CD14-positive monocyte (primary cell): ENCODE measurements at regions not wholly inside any gene's neighbourhood (a gene's known extent, or its start where the extent isn't known, plus 50 kb on each side); places are given as distances from the start of the nearest gene placed in this dataset.

Experiments
- DNase-seq, 3 donors: peaks; one replicate each; pipeline ENCODE4 v3.0.0-alpha.2; 2011 to 2022
- H2AFZ ChIP-seq: 2 replicates; pipeline ENCODE4 v1.6.0; 2012; ENCODE audit warnings: mild to moderate bottlenecking, low read depth, low read length, inconsistent platforms; ENCODE audit not compliant: insufficient read depth, poor library complexity, severe bottlenecking
- H3K27ac ChIP-seq, 2 donors: 1 replicate in 1 of 2; 2 replicates in 1 of 2; pipeline ENCODE4 v1.5.1; 2012 to 2013; ENCODE audit warnings: low read length in 2 of 2, control low read depth in 1 of 2, inconsistent platforms in 1 of 2, low read depth in 1 of 2, mild to moderate bottlenecking in 1 of 2
- H3K27me3 ChIP-seq, 2 donors: one replicate each; pipeline versions ENCODE4 v1.6.0 to v1.6.1; 2011 to 2013; ENCODE audit warnings: low read length in 2 of 2; ENCODE audit not compliant: control insufficient read depth in 2 of 2, insufficient read depth in 2 of 2
- H3K36me3 ChIP-seq, 2 donors: replicated peaks in 1 of 2; 1 replicate in 1 of 2; 2 replicates in 1 of 2; pipeline versions ENCODE4 v1.5.1 to v1.6.1; 2012 to 2013; ENCODE audit warnings: low read length in 2 of 2, control low read depth in 1 of 2, inconsistent platforms in 1 of 2, mild to moderate bottlenecking in 1 of 2; ENCODE audit not compliant: insufficient read depth in 2 of 2, control insufficient read depth in 1 of 2
- H3K4me1 ChIP-seq, 2 donors: 1 replicate in 1 of 2; 2 replicates in 1 of 2; pipeline versions ENCODE4 v1.5.1 to v1.6.1; 2012 to 2013; ENCODE audit warnings: low read length in 2 of 2, control low read depth in 1 of 2, inconsistent platforms in 1 of 2, mild to moderate bottlenecking in 1 of 2, moderate library complexity in 1 of 2; ENCODE audit not compliant: insufficient read depth in 2 of 2, control insufficient read depth in 1 of 2
- H3K4me2 ChIP-seq: replicated peaks from 2 replicates; pipeline ENCODE3; 2012; ENCODE audit warnings: low read length, moderate library complexity, mild to moderate bottlenecking; ENCODE audit not compliant: poor library complexity, severe bottlenecking; ENCODE audit errors: extremely low read depth
- H3K4me3 ChIP-seq, 3 experiments: fragments of 200-600 bp in 1 of 3; sonication (generic) in 1 of 3; replicated peaks in 1 of 3; 1 replicate in 2 of 3; 2 replicates in 1 of 3; pipeline ENCODE4 v1.5.1; 2011 to 2013; ENCODE audit warnings: low read length in 3 of 3, mild to moderate bottlenecking in 3 of 3, control low read depth in 2 of 3, low read depth in 2 of 3, inconsistent platforms in 1 of 3, moderate library complexity in 1 of 3
- H3K79me2 ChIP-seq: 2 replicates; pipeline ENCODE4 v1.6.0; 2012; ENCODE audit warnings: mild to moderate bottlenecking, control low read depth, inconsistent platforms, low read length, moderate library complexity; ENCODE audit not compliant: insufficient read depth
- H3K9ac ChIP-seq: 2 replicates; pipeline ENCODE4 v1.6.0; 2017; ENCODE audit warnings: low read length, mild to moderate bottlenecking; ENCODE audit not compliant: insufficient read depth, poor library complexity, severe bottlenecking
- H3K9me3 ChIP-seq, 2 donors: replicated peaks in 1 of 2; 1 replicate in 1 of 2; 2 replicates in 1 of 2; pipeline versions ENCODE4 v1.5.1 to v1.6.1; 2012 to 2013; ENCODE audit warnings: low read length in 2 of 2, control low read depth in 1 of 2; ENCODE audit not compliant: control insufficient read depth in 1 of 2, insufficient read depth in 1 of 2
- H4K20me1 ChIP-seq: 2 replicates; pipeline ENCODE4 v1.6.0; 2012; ENCODE audit warnings: mild to moderate bottlenecking, low read length, control low read depth, moderate library complexity; ENCODE audit not compliant: insufficient read depth
- H3K27ac Mint-ChIP-seq, 7 donors: one replicate each; pipeline ENCODE4 v1.8.0; 2020; ENCODE audit warnings: mild to moderate bottlenecking in 7 of 7, mixed read lengths in 7 of 7, moderate library complexity in 6 of 7, inconsistent platforms in 2 of 7
- H3K27me3 Mint-ChIP-seq, 3 donors: one replicate each; pipeline ENCODE4 v1.8.0; 2021 to 2022; ENCODE audit warnings: low read depth in 3 of 3, mild to moderate bottlenecking in 3 of 3, mixed read lengths in 3 of 3, moderate library complexity in 3 of 3, inconsistent platforms in 1 of 3
- H3K36me3 Mint-ChIP-seq, 2 donors: one replicate each; pipeline ENCODE4 v1.8.0; 2020; ENCODE audit warnings: mixed read lengths in 2 of 2, inconsistent platforms in 1 of 2, mild to moderate bottlenecking in 1 of 2
- H3K4me1 Mint-ChIP-seq: one replicate; pipeline ENCODE4 v1.8.0; 2020; ENCODE audit warnings: mild to moderate bottlenecking, mixed read lengths
- H3K4me3 Mint-ChIP-seq, 2 donors: one replicate each; pipeline ENCODE4 v1.8.0; 2020; ENCODE audit warnings: mild to moderate bottlenecking in 2 of 2, mixed read lengths in 2 of 2, moderate library complexity in 1 of 2
- H3K9me3 Mint-ChIP-seq, 7 donors: one replicate each; pipeline ENCODE4 v1.8.0; 2020 to 2022; ENCODE audit warnings: mixed read lengths in 7 of 7, mild to moderate bottlenecking in 6 of 7, moderate library complexity in 6 of 7, inconsistent platforms in 2 of 7
- WGBS: methylation state at CpG from one replicate; pipeline ENCODE4 v1.1.5; 2013; ENCODE audit warnings: missing lambda C conversion rate; ENCODE audit not compliant: insufficient coverage; 5-methylcytosine and 5-hydroxymethylcytosine counted together
- intact Hi-C, 2 donors: fragments of 100-400 bp; cut with micrococcal nuclease; formaldehyde crosslinking; loops; one replicate each; pipeline versions ENCODE4 v1.15.0 to v1.15.1; 2023
- TF ChIP-seq, protein P1 (sequence below): fragments of 200-600 bp; IDR thresholded peaks from one replicate; pipeline ENCODE4 v1.8.0; 2022; ENCODE audit warnings: antibody characterized with exemption, mild to moderate bottlenecking

DNA sequence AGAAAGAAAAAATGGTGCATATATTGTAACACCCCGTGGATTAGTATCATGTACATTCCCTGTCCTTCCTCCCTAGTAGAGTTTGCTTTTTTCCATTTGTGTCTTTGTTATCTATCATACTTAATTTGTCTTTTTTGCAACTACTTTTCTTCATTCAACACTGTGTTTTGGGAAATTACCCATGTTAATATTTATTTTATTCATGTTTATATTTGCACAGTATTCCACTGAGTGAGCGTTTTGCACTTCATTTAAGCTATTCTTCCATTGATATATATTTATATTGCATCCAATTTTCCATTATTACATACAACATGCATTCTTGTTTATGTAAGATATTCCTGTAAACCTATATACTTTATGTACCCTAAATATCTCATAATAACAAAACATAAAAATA is 57.6 kb upstream of the FAM171A1 start:
- Histone ChIP-seq H4K20me1 (no peaks in the 10 kb centered on the region), H3K4me2 (no peak overlapping the region), H3K9ac (no peak overlapping the region), H3K4me1 (no peaks in the 10 kb centered on the region), H3K36me3 (no peaks in the 10 kb centered on the region), H3K9me3 (no peaks in the 10 kb centered on the region), H3K4me3 (no peak overlapping the region), H3K27me3 (peaks cover 0 to 2% of the 10 kb centered on the region in 2 donors), H3K27ac (no peak overlapping the region), H3K79me2 (no peaks in the 10 kb centered on the region), H2AFZ (no peak overlapping the region)
- no peak for DNase-seq
- no peak overlapping the region for H3K27ac Mint-ChIP-seq
- peaks cover 0 to 5% (median 2%) of the 10 kb centered on the region in 7 donors for H3K9me3 Mint-ChIP-seq
- H3K4me3 Mint-ChIP-seq: no peak overlapping the region
- no peaks in the 10 kb centered on the region for H3K4me1 Mint-ChIP-seq
- no peaks in the 10 kb centered on the region for H3K36me3 Mint-ChIP-seq
- intact Hi-C loops: no loop called here
- no CpG with 5 or more reads among the region's 2 CpGs for WGBS
- peaks cover 2 to 7% (median 7%) of the 10 kb centered on the region in 3 donors for H3K27me3 Mint-ChIP-seq
- TF ChIP-seq, protein P1, sequence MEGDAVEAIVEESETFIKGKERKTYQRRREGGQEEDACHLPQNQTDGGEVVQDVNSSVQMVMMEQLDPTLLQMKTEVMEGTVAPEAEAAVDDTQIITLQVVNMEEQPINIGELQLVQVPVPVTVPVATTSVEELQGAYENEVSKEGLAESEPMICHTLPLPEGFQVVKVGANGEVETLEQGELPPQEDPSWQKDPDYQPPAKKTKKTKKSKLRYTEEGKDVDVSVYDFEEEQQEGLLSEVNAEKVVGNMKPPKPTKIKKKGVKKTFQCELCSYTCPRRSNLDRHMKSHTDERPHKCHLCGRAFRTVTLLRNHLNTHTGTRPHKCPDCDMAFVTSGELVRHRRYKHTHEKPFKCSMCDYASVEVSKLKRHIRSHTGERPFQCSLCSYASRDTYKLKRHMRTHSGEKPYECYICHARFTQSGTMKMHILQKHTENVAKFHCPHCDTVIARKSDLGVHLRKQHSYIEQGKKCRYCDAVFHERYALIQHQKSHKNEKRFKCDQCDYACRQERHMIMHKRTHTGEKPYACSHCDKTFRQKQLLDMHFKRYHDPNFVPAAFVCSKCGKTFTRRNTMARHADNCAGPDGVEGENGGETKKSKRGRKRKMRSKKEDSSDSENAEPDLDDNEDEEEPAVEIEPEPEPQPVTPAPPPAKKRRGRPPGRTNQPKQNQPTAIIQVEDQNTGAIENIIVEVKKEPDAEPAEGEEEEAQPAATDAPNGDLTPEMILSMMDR: no peak

DNA sequence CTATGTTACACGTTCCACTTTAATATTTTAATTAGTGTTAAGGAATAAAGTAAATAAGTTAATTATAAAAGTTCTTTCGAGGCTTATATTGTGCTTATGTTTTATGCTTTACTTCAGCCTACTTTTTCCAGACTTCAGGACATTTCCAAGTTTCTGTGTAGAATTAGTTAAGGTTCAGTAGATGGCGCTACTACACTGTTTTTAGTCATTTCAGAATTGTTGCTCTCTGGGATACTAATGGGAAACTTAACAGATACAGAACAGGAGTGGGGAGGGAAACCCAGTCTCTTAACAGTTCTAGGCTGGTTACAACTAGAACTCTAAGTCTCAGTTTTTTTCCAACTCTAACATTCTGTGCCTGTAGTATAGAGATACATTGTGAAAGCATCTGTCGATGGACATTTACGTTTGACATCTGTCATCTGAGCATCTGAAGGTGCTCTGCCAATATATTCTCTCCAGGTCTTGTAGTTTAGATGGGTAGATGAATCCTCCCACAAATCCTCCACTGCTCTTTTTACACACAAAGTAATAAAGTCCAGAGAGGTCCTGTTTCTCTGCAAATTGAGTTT is 56.8 kb upstream of the FAM171A1 start:
- no peaks in the 10 kb centered on the region for H3K36me3 ChIP-seq
- no peaks in the 10 kb centered on the region for H4K20me1 ChIP-seq
- TF ChIP-seq, protein P1: peak; percentile 29
- no peak overlapping the region for H3K4me2 ChIP-seq
- no peak overlapping the region for H3K4me3 ChIP-seq
- H3K27ac ChIP-seq: no peak overlapping the region
- Mint-ChIP-seq H3K4me1 (no peaks in the 10 kb centered on the region), H3K4me3 (no peak overlapping the region), H3K27ac (no peak overlapping the region), H3K27me3 (peaks cover 3 to 7% (median 7%) of the 10 kb centered on the region in 3 donors), H3K9me3 (peaks cover 0 to 5% (median 2%) of the 10 kb centered on the region in 7 donors), H3K36me3 (no peaks in the 10 kb centered on the region)
- no peaks in the 10 kb centered on the region for H3K4me1 ChIP-seq
- H3K9ac ChIP-seq: no peak overlapping the region
- no peak overlapping the region for H2AFZ ChIP-seq
- H3K79me2 ChIP-seq: no peaks in the 10 kb centered on the region
- H3K9me3 ChIP-seq: no peaks in the 10 kb centered on the region
- no CpG with 5 or more reads among the region's 5 CpGs for WGBS
- H3K27me3 ChIP-seq: peaks cover 0 to 2% of the 10 kb centered on the region in 2 donors
- no peak for DNase-seq
- intact Hi-C loops: no loop called here
